H1 (cell line): ENCODE measurements at regions not wholly inside any gene's neighbourhood (a gene's known extent, or its start where the extent isn't known, plus 50 kb on each side); places are given as distances from the start of the nearest gene placed in this dataset.

Source experiments
- CTCF ChIA-PET: fragments of 300-600 bp; sonication (Branson Sonifier 250); formaldehyde crosslinking; loops from one replicate; lab custom pipeline; 2021; ENCODE audit not compliant: partially characterized antibody; lab: Charles Lee
- POLR2A ChIA-PET: fragments of 300-600 bp; sonication (Branson Sonifier 250); formaldehyde crosslinking; loops from one replicate; lab custom pipeline; 2021; ENCODE audit warnings: inconsistent platforms; ENCODE audit not compliant: partially characterized antibody; lab: Charles Lee
- DNase-seq, 2 experiments: peaks; one replicate each; pipeline versions ENCODE4 v3.0.0 to v3.0.0-alpha.2; 2010 to 2022; ENCODE audit warnings: low spot score in 2 of 2, low read depth in 1 of 2, mixed read lengths in 1 of 2
- FAIRE-seq: peaks from 2 replicates; lab custom pipeline; 2011; peaks lifted over from hg19 to GRCh38; lab: Jason Lieb, UNC
- H2AFZ ChIP-seq: 2 replicates; pipeline ENCODE4 v1.8.1; 2012; ENCODE audit warnings: low read length, inconsistent platforms
- H2AK5ac ChIP-seq: 2 replicates; pipeline ENCODE4 v1.6.1; 2013; ENCODE audit warnings: low read depth, low read length
- H2BK120ac ChIP-seq: replicated peaks from 2 replicates; pipeline ENCODE3; 2013; ENCODE audit warnings: low read depth, low read length, inconsistent platforms
- H2BK12ac ChIP-seq: 2 replicates; pipeline ENCODE4 v1.6.1; 2013; ENCODE audit warnings: low read depth, low read length
- H2BK15ac ChIP-seq: 2 replicates; pipeline ENCODE4 v1.6.1; 2013; ENCODE audit warnings: low read length
- H2BK20ac ChIP-seq: 2 replicates; pipeline ENCODE4 v1.6.1; 2013; ENCODE audit warnings: low read length
- H2BK5ac ChIP-seq: 2 replicates; pipeline ENCODE4 v1.6.1; 2013; ENCODE audit warnings: low read depth, low read length
- H3K14ac ChIP-seq: 2 replicates; pipeline ENCODE4 v1.6.1; 2013; ENCODE audit warnings: inconsistent platforms; ENCODE audit not compliant: insufficient read length
- H3K18ac ChIP-seq: 2 replicates; pipeline ENCODE4 v1.6.1; 2013; ENCODE audit warnings: low read length; ENCODE audit errors: extremely low read depth
- H3K23ac ChIP-seq: 2 replicates; pipeline ENCODE4 v1.6.1; 2013; ENCODE audit warnings: inconsistent platforms; ENCODE audit not compliant: insufficient read length
- H3K23me2 ChIP-seq: 2 replicates; pipeline ENCODE4 v1.6.1; 2013; ENCODE audit warnings: low read depth, low read length
- H3K27ac ChIP-seq: 2 replicates; pipeline ENCODE4 v1.6.1; 2011; ENCODE audit warnings: low read depth, low read length, inconsistent platforms
- H3K27me3 ChIP-seq, 4 experiments: replicated peaks in 1 of 4; 1 replicate in 1 of 4; 2 replicates in 3 of 4; pipeline versions ENCODE4 v1.6.1 to v1.8.1; 2011 to 2013; ENCODE audit warnings: low read length in 3 of 4, mild to moderate bottlenecking in 3 of 4, inconsistent platforms in 2 of 4, mixed read lengths in 2 of 4, moderate library complexity in 1 of 4; ENCODE audit not compliant: control insufficient read depth in 3 of 4, insufficient read depth in 3 of 4; ENCODE audit errors: extremely low read depth in 1 of 4
- H3K36me3 ChIP-seq, 4 experiments: 2 replicates each; pipeline versions ENCODE4 v1.6.1 to v1.8.1; 2011 to 2013; ENCODE audit warnings: mild to moderate bottlenecking in 4 of 4, low read length in 3 of 4, moderate library complexity in 2 of 4, control low read depth in 1 of 4, inconsistent platforms in 1 of 4; ENCODE audit not compliant: insufficient read depth in 4 of 4, control insufficient read depth in 2 of 4
- H3K4ac ChIP-seq: replicated peaks from 2 replicates; pipeline ENCODE3; 2013; ENCODE audit warnings: low read length, low read depth, mixed read lengths, inconsistent platforms; ENCODE audit not compliant: insufficient read length
- H3K4me1 ChIP-seq, 4 experiments: replicated peaks in 1 of 4; 1 replicate in 1 of 4; 2 replicates in 3 of 4; pipeline versions ENCODE4 v1.6.1 to v1.8.1; 2011 to 2013; ENCODE audit warnings: low read length in 3 of 4, inconsistent platforms in 2 of 4, mixed read lengths in 1 of 4; ENCODE audit not compliant: insufficient read depth in 4 of 4, control insufficient read depth in 3 of 4
- H3K4me2 ChIP-seq, 2 experiments: 2 replicates each; pipeline versions ENCODE4 v1.6.1 to v1.8.1; 2011 to 2013; ENCODE audit warnings: low read depth in 2 of 2, low read length in 2 of 2, control low read depth in 1 of 2, inconsistent platforms in 1 of 2, mild to moderate bottlenecking in 1 of 2; ENCODE audit not compliant: insufficient read depth in 1 of 2
- H3K4me3 ChIP-seq, 4 experiments: fragments of 200-600, 300-600 bp in 1 of 4; sonication (generic), shearing (Covaris generic), sonication (Bioruptor Twin) in 1 of 4; 2 replicates each; pipeline versions ENCODE4 v1.5.1 to v1.8.1; 2011 to 2016; ENCODE audit warnings: low read length in 4 of 4, low read depth in 3 of 4, control low read depth in 2 of 4, inconsistent platforms in 2 of 4, mild to moderate bottlenecking in 2 of 4, mixed read lengths in 1 of 4, moderate library complexity in 1 of 4; ENCODE audit not compliant: insufficient read depth in 2 of 4; ENCODE audit errors: extremely low read depth in 1 of 4
- H3K56ac ChIP-seq: replicated peaks from 2 replicates; pipeline ENCODE3; 2013; ENCODE audit warnings: low read depth, mild to moderate bottlenecking, mixed read lengths, low read length, inconsistent platforms; ENCODE audit not compliant: insufficient read length
- H3K79me1 ChIP-seq: 2 replicates; pipeline ENCODE4 v1.6.1; 2013; ENCODE audit warnings: low read depth, low read length, control low read depth
- H3K79me2 ChIP-seq, 2 experiments: 2 replicates each; pipeline versions ENCODE4 v1.6.1 to v1.8.1; 2012 to 2013; ENCODE audit warnings: low read length in 2 of 2, mild to moderate bottlenecking in 2 of 2, inconsistent platforms in 1 of 2; ENCODE audit not compliant: insufficient read depth in 2 of 2, control insufficient read depth in 1 of 2
- H3K9ac ChIP-seq, 4 experiments: replicated peaks in 1 of 4; 1 replicate in 1 of 4; 2 replicates in 3 of 4; pipeline versions ENCODE4 v1.6.1 to v1.8.1; 2011 to 2013; ENCODE audit warnings: low read depth in 3 of 4, low read length in 3 of 4, control low read depth in 2 of 4, mild to moderate bottlenecking in 2 of 4, moderate library complexity in 2 of 4, inconsistent platforms in 1 of 4; ENCODE audit errors: extremely low read depth in 1 of 4
- H3K9me3 ChIP-seq, 2 experiments: 2 replicates each; pipeline versions ENCODE4 v1.6.1 to v1.8.1; 2012 to 2013; ENCODE audit warnings: mild to moderate bottlenecking in 2 of 2, moderate library complexity in 2 of 2, control low read depth in 1 of 2, inconsistent platforms in 1 of 2, low read depth in 1 of 2, low read length in 1 of 2, mixed read lengths in 1 of 2; ENCODE audit not compliant: insufficient read depth in 2 of 2
- H4K20me1 ChIP-seq, 2 experiments: replicated peaks in 1 of 2; 2 replicates each; pipeline versions ENCODE3 to v1.8.1; 2011 to 2013; ENCODE audit warnings: inconsistent platforms in 2 of 2, low read length in 2 of 2, mild to moderate bottlenecking in 1 of 2; ENCODE audit not compliant: insufficient read depth in 2 of 2, control insufficient read depth in 1 of 2
- H4K5ac ChIP-seq: 2 replicates; pipeline ENCODE4 v1.6.1; 2013; ENCODE audit warnings: low read length, low read depth, mixed read lengths, inconsistent platforms; ENCODE audit not compliant: insufficient read length
- H4K8ac ChIP-seq: 2 replicates; pipeline ENCODE4 v1.8.0; 2013; ENCODE audit warnings: mild to moderate bottlenecking, moderate library complexity, low read length, inconsistent platforms; ENCODE audit not compliant: insufficient read depth; ENCODE audit errors: extremely low read depth
- H4K91ac ChIP-seq: replicated peaks from 2 replicates; pipeline ENCODE3; 2013; ENCODE audit warnings: low read length, mixed read lengths, inconsistent platforms; ENCODE audit not compliant: insufficient read length
- POU5F1 ChIP-seq: IDR thresholded peaks from 2 replicates; pipeline ENCODE4 v1.6.1; 2011; ENCODE audit warnings: low read depth, mild to moderate bottlenecking, low read length, moderate library complexity
- RXRA ChIP-seq: IDR thresholded peaks from 2 replicates; pipeline ENCODE4 v1.6.1; 2011; ENCODE audit warnings: low read depth, mild to moderate bottlenecking, low read length, moderate library complexity; ENCODE audit not compliant: insufficient read depth
- WGBS, 2 experiments: shearing (Covaris generic) in 1 of 2; methylation state at CpG; one replicate each; pipeline versions ENCODE4 v1.1.6 to v1.1.7; 2013 to 2015; ENCODE audit warnings: low lambda C conversion rate in 2 of 2, mixed read lengths in 2 of 2, inconsistent platforms in 1 of 2, low coverage in 1 of 2, missing lambda C conversion rate in 1 of 2; ENCODE audit not compliant: insufficient replicate concordance in 2 of 2, insufficient coverage in 1 of 2, insufficient read length in 1 of 2; ENCODE audit errors: extremely low coverage in 1 of 2, missing lambda C conversion rate in 1 of 2; 5-methylcytosine and 5-hydroxymethylcytosine counted together

DNA sequence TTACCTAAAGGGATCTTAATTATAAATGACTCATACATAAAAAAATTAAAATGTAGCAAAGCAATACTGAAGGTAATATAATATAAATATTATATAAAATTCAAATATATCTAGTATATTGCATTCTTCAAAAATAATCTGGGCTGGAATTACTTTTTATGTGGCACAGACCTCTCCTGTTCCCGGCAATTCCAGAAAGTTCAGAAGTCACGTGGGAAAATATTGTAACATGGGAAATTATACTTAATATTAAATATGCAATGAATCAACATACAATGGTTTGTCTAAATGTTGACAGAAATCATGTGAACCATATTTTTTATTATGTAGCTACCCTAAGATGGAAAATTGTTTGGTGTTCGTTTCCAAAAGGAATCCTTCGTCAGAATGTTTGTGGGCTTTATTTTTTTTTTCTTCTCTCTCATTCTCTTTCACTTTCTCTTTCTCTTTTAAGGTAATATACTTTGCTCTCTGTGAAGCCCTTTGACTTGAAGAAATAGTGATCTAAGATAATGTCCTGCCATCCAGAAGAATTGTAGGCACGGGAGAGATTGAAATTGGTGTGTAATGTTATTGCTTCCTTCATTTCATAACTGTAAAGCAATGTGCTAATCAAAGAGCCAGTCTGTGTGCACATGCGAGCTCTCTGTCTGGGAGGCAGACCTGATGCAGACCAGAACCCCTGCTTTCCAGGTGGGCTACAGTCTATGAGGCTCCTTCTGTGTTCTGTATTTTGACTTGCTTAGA lies 559.4 kb downstream of the NR2F2 start:
- Histone ChIP-seq H3K23ac (no peak overlapping the region), H3K4ac (no peak overlapping the region), H2BK120ac (peak overlapping the region; percentile 21), H3K36me3 (no peaks in the 10 kb centered on the region), H2AK5ac (no peak overlapping the region), H4K20me1 (no peaks in the 10 kb centered on the region), H3K27ac (no peak overlapping the region), H3K9ac (no peak overlapping the region), H2AFZ (peak overlapping the region; percentile 7; the same call in 1 of the 2 replicates), H3K56ac (no peak overlapping the region), H2BK20ac (no peak overlapping the region), H3K9me3 (no peaks in the 10 kb centered on the region), H2BK15ac (no peak overlapping the region), H3K79me1 (no peaks in the 10 kb centered on the region), H2BK12ac (no peak overlapping the region), H3K4me3 (no peak overlapping the region), H3K18ac (no peak overlapping the region; the same call in 1 of the 2 replicates)
- POLR2A ChIA-PET = no interaction called here
- WGBS, 2 experiments = 87% methylated on average over 6 of the region's 6 CpGs; no CpG with 5 or more reads in 1 of the 2 experiments
- TF ChIP-seq RXRA (no peak), POU5F1 (no peak)
- TF ChIP-seq, all 59 proteins: peak for 0
- no peak for FAIRE-seq
- Histone ChIP-seq H3K79me2 (no peaks in the 10 kb centered on the region), H4K91ac (peak overlapping the region; percentile 83), H3K23me2 (peaks cover 2% of the 10 kb centered on the region; the same call in 1 of the 2 replicates), H3K14ac (no peak overlapping the region), H3K4me1 (peaks cover 0 to 16% (median 0%) of the 10 kb centered on the region in 4 experiments; a peak in 2 of 7 replicates), H3K27me3 (no peaks in the 10 kb centered on the region), H3K4me2 (peak overlapping the region in 1 of 2 experiments; percentile 37; a peak in 1 of 4 replicates), H4K8ac (no peak overlapping the region), H2BK5ac (no peak overlapping the region), H4K5ac (no peak overlapping the region)
- CTCF ChIA-PET = interaction anchor here (0.7 kb wide), 2 partner anchors 211 to 710 kb away, joined by 3 read pairs; no protein-coding TSS in a partner anchor
- DNase-seq = no peak
